HG03095 (cell line): ENCODE measurements at regions not wholly inside any gene's neighbourhood (a gene's known extent, or its start where the extent isn't known, plus 50 kb on each side); places are given as distances from the start of the nearest gene placed in this dataset.
"Not testable (repeated sequence)": the region's sequence is repeated elsewhere in the genome, so short reads cannot be mapped to it uniquely, and the experiment has no call there.

Source experiments
- ATAC-seq: cut with Tn5 transposase; IDR thresholded peaks from one replicate; pipeline ENCODE4 v1.9.1; 2021; ENCODE audit warnings: moderate library complexity; ENCODE audit not compliant: unreplicated experiment

DNA sequence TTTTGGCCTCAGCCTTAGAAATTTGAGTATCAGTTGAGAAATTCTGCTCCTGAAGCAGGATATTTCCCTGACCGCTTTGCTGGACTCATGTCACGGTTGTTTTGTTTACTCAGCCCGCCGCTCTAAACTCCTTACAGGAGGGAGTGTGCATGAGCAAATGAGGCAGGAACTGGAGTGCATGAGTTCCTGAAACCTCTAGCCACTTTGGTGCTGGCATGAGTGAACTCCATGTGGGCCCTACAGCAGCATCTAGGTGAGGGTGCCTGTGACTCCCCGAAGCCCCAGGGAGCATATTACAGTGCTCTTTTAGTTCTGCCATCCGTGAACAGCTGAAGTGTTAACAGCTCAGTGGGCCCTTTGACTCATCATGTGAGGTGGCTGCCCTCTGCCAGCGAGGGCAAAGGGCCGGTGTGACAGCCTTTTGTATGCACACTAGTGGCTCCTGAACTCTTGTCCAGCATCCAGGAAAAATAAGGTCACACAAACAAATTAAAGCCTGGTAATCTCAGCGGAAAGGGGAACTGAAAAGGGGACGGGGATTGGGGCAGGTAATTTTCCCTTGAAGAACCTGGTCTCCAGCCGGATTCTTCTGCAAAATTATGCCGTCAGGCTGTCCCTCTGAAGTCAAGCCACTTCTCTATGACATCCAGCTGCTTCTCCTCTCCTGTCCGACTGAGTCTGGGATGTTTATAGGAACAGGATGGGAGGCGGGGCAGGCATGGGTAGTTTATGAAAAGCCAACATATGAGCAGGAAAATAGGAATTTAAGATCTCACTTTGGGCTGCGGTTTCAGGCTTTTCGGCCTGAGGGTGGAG is 1668.7 kb downstream of the SUCLG1 start:
- no peak for ATAC-seq

DNA sequence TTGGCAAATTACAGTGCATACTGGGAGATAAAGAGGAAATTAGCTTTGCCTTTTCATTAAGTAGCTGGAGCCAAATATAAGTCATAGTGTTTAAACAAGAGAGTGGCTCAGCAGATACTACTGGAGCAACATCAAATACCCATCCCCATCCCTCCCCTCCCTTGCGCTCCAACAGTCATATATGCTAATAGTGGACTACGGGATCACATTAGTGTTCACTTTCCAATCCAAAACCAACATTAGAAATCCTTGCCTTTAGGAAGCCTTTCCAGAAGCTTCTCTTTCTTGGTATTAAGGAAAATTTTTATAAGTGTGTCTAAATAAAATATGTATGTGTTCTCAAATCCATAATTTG is 1669.3 kb downstream of the SUCLG1 start:
- no peak for ATAC-seq

DNA sequence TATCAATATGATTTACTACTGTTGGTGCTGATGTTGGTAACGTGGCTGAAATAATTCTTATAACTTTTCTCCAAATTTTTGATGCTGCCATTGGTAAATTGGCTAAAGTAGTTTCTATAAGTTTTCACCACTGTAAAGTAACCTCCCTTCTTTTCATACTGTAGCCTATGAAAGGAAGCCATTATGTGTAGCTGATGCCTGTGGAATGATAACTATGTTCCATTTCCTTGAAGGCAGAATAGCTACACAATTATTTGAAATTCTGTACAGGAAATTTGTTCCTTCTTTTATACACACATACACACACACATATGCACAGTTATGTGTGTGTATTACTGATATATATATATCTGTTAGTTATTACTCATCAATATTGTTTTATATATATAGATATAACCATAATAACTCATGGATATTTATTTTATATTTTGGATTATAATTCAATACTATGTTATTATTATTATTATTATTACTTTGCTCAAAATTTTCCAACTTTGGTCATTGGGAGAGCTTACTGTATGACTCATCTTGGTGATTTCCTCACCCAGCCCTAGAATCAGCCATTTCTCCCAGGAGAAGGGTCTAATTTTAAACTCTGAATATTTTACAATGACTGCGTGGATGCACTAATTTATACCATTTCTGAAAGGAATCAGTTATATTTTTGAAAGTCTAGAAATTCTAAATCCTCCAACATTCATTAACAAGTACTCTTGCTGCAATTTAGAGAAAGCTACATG is 1677.7 kb downstream of the SUCLG1 start:
- ATAC-seq: no peak

DNA sequence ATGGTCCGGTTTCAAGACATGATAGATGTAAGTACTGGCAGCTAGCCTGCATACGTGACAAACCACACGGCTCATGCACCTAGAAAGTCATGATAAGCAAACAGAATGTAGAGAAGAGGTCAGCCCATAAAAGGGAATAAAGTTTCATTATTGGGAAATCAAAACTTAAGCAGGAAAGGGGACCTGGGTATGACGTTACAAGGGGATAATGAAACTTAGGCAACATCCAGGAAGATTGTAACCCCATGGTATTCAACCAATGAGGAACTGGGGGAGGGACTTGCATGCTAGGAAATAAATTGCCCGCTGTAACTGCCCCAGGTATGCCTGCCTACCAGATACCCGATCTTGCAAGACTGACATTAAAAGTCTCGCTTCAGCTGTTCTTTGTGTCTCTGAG is 1679.0 kb downstream of the SUCLG1 start:
- no peak for ATAC-seq

DNA sequence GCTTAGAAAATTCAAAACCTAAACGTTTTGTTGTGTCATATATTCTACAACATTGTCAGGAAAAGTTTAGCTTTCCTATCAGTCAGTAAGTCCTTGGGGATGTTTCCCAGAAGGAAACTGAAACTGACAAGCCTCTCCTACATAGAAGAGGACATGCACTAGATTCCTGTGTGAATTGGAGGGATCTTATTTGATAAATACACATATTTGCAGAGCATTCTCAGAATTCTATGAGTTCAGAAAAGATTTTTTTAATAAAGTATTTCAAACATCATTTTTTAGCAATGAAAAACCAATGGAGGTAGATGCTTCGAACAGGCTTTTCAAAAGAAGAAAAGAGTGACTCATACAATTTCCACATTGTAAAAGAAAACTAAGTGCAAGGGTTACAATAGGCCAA is 1706.7 kb downstream of the SUCLG1 start:
- ATAC-seq: no peak

DNA sequence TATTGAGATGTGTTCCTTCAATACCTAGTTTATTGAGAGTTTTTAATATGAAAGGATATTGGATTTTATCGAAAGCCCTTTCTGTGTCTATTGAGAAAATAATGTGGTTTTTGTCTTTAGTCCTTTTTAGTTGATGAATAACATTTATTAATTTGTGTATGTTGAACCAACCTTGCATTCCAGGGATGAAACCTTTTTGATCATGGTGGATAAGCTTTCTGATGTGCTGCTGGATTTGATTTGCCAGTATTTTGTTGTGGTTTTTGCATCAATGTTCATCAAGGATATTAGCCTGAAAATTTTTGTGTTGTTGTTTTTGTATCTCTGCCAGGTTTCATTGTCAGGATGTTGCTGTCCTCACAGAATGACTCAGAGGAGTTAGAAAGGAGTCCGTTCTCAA is 1710.4 kb downstream of the SUCLG1 start:
- no peak for ATAC-seq

DNA sequence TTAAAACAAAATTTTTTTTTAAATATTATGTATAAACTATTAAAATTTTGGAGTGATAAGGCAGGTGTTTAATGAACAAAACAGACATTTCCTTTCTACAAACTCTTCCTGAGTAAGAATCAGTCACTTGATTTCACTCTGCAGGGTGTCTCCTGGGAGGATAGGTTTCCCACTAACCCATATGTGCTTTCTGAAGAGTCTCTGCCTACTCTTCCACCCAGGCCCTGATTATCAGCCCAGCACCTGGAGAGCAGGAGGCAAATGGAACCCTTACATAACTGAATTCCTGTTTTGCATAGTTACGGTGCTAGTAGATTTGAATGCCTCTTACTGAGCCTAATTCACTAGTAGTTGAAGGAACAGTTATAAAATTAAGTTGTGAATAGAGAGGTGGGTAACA is 1718.6 kb downstream of the SUCLG1 start:
- ATAC-seq: no peak

DNA sequence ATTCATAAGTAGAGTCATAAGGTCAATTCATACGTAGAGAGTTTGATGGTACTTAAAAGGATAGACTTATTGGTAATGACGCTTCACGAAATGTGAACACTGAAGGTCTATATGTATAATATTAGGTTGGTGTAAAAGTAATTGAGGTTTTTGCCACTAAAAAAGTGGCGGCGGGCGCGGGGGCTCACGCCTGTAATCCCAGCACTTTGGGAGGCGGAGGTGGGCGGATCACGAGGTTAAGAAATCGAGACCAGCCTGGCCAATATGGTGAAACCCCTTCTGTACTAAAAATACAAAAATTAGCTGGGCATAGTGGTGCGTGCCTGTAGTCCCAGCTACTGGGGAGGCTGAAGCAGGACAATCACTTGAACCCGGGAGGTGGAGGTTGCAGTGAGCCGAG is 1721.1 kb downstream of the SUCLG1 start:
- not testable (repeated sequence) for ATAC-seq

DNA sequence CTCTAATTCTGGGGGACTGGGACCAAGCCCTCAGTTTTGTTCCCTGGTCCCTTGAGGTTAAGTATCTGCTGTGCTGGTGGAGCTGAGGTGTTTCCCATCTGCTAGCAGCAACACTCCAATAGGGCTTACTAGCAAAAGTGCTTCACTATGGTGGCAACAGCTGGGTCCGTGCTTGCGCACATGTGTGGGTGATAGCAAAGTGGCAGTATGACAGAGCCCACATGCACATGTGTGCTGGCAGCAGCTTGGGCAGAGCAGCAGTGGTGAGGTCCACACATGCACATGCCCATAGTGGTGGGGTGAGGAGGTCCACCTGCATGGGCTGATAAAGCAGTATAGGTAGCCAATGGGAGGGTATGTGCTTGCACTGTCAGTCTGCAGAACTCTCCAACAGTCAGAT is 1723.7 kb downstream of the SUCLG1 start:
- ATAC-seq: no peak

DNA sequence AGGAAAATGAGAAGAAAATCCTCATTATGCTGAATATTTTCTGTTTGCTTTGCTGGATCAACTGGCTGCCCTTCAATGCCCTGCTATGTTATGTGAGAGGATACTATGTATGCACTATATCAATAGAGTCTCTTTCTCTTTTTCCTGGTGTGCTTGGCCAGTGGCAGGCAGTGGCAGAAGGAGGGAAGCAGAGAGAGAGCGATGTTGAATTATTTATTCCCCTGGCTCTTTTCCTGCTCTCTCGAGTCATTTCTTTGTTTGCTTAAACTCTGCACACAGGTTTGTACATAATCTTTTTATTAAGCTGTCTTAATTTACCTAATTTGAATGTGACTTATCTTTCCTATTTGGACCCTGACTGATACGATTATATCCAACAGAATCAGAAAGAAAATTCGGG is 1727.3 kb downstream of the SUCLG1 start:
- ATAC-seq: no peak

DNA sequence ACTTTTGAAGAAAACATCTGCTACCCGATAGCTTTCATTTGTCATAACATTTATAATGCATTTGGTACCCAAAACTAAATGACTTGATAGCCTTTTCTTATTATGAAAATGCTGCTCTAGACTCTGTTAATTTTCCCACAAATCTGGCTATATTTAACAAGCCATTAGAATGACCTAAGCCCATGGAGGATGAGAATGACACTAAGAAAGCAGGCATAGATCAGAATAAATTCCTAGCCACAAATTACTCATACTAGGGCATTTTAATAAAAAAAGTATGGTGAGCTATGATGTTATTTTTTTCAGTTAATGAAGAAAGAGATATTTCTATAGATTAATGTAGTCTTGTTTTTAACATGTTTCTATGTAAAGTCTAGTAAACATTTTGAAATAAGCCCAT is 1728.3 kb downstream of the SUCLG1 start:
- ATAC-seq: no peak

DNA sequence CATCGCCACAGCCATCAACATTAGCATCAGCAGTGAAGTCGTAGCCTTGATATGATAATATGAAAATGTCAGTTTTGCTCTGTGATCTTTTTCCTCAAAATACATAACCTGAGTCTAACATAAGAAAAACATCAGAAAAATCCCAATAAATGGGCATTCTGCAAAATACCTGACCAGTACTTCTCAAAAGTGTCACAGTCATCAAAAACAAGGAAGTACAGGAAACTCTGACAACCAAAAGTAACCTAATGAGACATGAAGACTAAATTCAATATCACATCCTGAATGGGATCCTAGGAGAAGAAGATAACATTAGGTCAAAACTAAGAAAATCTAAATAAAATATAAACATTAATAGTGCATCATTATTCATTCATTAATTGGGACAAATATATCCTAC is 1731.0 kb downstream of the SUCLG1 start:
- no peak for ATAC-seq

DNA sequence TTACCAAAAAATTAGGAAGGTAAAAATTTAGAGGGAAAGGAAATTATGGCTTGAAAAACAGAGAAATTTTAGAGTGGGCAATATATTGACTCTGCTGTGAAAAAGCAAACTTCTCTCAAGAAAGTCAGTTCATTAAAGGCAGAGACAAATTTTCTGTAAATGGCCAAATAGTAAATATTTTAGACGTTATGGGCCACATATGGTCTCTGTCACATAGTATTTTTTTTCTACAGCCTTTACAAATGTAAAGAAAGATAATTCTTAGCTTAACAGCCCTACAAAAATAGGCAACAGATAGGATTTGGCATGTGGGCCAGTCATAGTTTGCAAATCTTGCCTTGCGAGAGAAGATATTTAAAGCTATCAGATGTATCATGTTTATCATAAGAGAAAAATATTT is 1750.4 kb downstream of the SUCLG1 start:
- ATAC-seq: no peak

DNA sequence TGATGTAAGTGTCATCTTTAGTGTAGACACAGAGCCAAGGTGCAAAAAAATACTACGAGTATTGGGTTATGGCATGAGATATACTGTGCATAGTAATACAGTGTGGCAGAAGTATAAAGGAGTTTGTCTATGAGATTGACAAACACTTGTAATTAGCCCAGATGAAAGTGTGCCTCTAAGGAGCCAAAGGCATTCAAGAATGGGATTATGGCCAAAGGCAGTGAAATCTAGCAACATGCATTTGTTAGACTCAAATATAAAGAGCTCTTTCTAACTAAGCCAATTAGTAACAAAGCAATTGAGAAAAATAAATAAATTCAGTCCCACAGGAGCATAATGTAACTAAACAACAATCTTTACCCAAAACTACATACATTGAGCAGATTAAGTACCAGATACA is 1761.8 kb downstream of the SUCLG1 start:
- ATAC-seq: no peak

DNA sequence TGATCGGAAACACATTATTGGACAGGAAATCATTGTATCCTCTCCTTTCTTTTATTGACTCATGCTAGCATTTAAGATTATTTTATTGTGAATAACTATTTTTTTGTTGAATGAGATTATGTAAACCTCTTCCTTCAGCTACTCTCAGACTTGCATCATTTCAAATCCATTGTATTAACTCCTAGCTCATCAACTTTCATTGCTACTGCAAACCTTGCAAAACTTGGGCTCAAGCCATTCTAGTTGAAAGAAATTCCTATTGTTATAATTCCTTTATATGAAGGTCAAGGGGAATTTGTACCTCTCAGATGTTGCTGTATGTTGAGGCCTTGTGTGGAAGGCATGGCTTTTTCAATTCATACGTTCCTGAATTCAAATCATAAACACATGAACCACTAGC is 1764.6 kb downstream of the SUCLG1 start:
- ATAC-seq: no peak

DNA sequence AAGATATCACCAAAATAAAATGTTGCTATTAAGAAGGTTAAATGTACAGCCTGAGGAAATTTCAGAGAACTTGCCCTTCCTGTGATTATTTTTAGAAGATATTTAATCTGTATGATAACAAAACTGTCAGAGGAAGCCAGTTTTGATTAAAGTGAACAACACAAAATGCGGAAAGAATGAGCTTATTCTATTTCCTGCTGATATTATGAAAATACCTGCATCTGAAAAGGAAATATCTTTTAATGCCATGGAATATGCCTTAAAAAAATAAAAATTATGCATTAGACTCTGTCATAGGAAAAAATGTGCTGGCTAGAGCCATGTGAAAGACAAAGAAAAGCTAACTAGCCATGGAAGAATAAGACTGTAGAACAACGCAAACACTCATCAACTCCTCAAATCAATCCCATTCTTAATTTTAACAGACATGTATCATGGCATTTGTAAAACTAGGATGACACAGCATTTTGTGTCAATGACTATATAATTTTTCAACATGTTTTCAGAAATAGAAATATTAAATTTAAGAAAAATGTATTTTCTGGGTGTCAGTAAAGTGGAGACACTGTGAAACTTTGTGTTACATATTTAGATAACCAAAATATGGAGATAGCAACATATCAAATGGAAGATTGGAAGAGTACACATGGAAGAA is 1768.2 kb downstream of the SUCLG1 start:
- ATAC-seq: no peak

DNA sequence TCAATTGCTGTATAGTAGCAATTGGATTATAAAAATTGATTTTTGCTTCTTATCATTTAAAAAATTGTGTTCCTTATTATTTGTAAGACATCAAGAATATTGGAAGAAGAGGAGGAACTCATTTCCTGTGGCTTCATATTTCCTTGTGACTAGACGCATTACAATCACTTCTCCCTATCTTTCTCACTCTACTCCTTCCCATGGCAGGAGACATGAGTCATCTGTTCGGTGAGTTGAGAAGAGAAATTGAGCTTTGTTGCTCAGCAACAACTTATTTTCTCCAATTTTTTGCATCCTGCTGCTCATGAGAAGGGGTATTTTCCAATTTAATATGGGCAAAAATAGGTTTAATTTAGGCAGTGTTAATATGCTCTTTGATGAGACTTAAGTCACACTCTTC is 1783.9 kb downstream of the SUCLG1 start:
- ATAC-seq: no peak

DNA sequence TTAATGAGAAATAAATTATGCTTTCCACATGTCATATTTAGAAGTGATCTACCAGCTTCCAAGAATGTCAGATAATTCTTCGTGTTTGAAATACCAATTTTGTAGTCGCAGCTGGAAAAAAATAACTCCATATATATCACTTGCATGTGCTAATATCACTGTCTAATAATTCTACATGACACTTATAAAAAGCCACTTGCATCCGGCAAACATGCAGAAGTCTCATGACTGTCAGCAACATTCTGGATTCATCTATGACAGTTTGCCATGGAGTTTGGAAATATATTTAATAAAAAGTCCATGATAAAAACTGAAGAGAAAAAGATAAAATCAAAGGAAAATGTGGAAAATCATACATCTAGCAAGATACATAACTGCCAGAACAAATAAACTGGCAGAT is 1784.4 kb downstream of the SUCLG1 start:
- no peak for ATAC-seq

DNA sequence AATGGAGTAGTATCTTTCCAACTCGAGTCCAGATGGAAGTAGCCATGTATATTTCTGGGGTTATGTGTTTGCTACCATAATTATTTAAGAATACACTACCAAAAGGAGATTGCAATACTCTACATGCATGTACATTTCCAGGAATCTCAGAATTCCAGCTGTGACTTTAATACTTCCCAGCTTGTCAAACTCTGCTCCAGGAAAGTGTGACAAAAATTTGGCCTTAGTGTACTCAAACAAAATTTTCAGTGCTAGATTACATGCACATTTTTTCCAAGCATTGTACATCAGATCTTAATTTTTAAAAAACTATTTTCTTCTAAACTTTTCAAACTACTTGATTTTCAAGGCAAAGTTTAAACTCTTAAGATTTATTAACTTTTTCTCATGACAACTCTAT is 1791.6 kb downstream of the SUCLG1 start:
- ATAC-seq: no peak

DNA sequence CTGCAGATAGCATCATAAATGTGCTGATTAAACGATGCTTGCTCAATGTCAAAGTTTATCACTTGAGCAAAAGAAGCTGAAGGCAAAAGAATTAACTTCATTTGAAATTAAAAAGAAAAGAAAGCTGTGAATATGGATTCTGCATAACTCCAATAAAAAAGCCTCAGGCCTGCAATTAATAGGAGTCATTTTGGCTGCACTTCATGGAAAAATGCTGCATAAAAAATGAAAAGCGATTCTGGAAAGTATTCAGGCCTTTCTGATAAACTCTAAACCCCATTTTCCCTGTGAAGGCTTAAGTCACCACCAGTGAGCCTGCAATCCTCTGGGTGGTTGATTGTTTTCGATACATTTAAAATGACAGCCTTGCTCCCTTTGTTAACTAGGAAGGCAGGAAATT is 1793.4 kb downstream of the SUCLG1 start:
- ATAC-seq: no peak

DNA sequence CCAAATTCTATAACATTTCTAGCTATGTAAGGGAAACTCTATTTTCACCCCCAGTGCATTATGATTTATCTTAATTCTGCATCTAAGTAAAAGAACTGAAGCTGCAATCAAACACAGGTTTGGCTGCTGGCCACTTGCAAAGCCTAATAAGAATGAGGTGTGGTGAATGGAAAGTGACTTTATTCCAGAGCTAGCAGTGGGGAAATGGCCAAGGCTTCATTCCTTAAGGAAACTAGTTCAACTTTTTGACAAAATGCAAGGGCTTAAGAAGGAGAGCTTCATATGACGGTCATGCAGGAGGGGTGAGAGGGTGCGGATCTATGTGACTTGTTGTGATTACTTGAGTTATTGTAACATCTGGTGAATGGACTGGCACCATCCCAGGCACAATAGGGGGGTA is 1802.0 kb downstream of the SUCLG1 start:
- no peak for ATAC-seq

DNA sequence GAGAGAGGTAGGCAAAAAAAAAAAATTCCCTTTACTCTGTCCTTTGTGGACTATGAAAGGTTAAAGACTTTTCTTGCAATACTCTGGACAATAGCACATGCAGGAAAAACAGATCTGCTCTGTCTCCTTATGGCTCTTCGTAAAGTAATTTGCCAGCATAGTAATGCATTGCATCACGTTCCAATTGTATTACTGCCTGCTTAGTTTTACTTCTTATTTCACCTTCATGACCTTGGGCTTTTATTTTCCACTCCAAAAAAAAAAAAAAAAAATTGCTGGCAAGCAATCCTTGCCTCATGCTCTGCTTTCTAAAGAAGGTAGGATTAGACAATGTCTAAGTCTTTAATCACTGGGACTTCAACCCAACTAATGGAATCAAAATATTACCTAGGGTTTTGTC is 1802.7 kb downstream of the SUCLG1 start:
- no peak for ATAC-seq
